HG02938 (cell line): ENCODE measurements at regions not wholly inside any gene's neighbourhood (a gene's known extent, or its start where the extent isn't known, plus 50 kb on each side); places are given as distances from the start of the nearest gene placed in this dataset.
"Not testable (repeated sequence)": the region's sequence is repeated elsewhere in the genome, so short reads cannot be mapped to it uniquely, and the experiment has no call there.

Experiments
- ATAC-seq: cut with Tn5 transposase; IDR thresholded peaks from one replicate; pipeline ENCODE4 v1.9.1; 2021; ENCODE audit warnings: mild to moderate bottlenecking, moderate library complexity; ENCODE audit not compliant: unreplicated experiment

DNA sequence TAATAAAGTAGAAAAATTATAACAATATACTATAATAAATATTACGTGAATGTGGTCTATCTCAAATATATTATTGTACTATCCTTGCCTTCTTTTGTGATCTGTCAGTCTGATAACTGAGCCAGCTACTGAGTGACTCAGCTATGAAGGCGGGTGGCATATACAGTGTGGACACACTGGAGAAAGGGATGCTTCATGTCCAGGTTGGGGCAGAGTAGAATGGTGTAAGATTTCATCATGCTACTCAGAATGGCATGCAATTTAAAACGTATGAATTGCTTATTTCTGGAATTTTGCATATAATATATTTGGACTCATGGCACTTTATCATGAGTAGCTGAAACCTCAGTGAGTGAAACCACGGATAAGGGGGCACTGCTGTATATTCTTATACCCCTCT lies 172.9 kb upstream of the TBC1D5 start:
- ATAC-seq: no peak

DNA sequence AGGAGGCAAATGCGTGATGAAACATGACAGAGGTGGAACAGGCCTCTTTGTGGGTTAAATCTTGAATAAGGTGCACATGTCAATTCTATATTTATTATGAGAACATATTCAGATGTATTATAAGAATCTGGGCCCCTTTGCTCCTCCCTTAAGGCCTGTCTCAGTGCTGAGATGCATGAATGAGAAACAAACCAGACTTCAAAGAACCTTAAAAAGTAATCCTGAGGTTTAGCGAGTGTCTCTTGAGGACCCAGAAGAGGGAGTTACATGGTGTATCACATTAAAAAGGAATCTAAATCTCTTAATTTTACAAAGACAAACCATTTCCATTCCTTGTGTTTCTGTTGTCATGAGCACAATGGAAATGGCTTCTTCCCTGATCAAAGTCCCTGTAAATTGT lies 170.9 kb upstream of the TBC1D5 start:
- ATAC-seq: no peak

DNA sequence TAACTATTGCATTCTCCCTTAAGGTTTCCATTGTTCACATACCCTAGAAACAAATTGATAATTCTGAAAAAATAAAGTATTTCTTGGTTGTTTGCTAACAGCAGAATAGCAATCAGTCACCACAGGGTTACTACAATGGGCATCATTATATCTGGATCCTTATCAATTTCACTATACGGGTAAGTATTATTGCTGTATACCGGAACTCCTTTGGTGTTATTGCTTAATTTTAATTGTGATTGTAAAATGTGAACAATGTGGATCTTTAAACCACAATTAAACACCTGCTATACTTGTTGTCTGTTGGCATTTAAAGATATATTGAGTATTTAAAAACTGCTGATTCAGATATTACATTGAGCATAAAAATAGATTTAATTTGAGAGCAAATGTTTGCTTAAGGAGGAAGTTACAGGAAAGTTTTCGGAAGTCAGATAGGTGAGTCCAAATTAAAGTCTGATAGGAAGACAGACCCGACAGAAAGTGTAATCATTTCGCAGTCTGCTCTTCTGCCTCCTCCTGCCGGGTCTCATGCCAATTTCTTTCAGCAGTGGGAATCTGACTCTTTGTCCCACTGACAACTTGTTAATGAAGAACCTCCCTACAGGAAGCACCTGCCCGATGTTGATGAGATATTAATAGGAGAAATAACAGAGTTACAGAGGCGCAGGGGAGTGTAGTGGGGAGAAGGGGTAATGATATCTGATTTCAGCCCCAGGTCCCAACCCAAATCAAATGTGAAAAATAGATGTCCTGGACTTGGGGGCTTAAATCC lies 169.7 kb upstream of the TBC1D5 start:
- no peak for ATAC-seq

- ATAC-seq: no peak
These were observed 168.5 kb upstream of the TBC1D5 start for GRCh38 chr3:17910922-17911321.

- no peak for ATAC-seq
These were observed 167.3 kb upstream of the TBC1D5 start for GRCh38 chr3:17909714-17910113.

DNA sequence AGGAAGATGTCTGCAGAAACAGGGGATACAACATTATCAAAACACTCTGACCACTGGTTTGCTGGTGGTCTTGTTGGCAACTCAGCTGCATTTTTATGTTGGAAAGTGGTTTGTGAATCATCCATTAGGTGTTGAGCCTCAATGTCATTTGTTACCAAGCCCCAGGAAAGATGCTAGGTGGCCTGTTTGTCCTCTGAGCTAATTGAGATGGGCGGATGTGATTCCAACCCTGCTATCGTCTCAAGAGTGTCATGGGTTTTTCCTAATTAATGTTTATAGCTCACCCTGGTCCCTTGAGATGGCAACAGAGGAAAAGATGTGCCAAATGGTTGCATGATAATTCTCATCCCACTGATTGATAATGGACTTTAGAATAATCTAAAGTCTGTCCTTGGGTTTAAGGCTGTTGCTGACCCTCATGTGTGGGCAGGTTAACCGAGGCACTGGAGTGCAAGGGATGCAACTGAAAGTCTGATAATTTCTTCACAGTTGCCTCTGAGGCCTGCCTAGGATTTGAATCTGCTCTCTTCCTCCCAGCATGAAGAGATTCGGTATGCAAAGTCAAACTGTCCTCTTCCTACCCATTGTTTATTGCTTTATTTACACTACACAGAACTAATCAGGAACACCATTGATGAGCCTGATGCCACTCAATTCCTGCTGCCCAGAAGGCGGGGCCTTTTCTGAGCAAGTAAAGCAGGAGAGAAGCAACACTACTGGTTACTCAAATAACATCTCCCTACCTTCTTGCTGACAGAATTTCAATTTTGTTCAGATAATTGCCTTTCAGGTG lies 166.2 kb upstream of the TBC1D5 start:
- ATAC-seq: no peak

DNA sequence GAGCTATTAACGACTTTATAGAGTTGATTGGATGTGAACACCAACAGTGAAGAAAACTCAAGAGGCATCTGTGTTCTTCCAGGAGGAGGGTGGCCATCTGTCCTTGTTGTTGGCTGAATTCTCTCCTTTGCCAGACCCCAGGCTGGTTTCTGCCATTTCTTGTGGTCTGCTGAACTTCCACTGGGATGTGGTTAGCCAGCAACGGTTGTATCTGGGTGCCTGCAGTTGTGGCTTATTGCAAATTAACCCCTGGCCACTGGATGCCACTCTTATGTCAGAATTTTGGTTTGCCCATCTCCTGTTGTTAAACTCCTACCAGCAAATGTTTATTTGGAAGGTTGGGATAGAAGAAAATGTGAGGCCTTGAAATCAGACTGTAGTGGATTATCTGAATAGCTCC lies 163.6 kb upstream of the TBC1D5 start:
- no peak for ATAC-seq

- ATAC-seq: peak; percentile 94
These were observed 159.5 kb upstream of the TBC1D5 start for GRCh38 chr3:17901893-17902292.

DNA sequence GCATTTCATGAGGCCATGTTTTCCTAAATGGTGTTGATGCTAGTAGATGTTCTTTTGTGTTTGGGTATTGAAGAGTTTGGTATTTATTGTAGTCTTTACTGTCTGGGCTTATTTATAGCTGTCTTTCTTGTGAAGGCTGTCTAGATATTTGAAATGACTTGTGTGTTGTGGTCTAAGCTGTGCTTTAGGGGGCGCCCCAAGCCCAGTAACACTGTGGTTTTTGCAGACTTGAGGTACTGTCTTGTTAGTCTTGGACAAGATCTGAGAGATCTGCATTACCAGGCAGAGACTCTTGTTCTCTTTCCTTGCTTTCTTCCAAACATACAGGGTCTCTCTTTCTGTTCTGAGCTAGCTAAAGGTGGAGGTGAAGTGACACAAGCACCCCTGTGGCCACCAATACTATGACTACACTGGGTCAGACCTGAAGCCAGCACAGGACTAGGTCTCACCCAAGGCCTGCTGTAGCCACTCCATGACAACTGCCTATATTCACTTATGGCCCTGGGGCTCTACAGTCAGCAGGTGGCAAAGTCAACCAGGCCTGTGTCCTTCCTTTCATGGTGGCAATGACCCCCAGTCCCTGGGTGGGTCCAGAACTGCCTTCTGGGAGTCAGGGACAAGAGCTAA lies 152.1 kb upstream of the TBC1D5 start:
- ATAC-seq: peak; percentile 90

- no peak for ATAC-seq
These were observed 148.9 kb upstream of the TBC1D5 start for GRCh38 chr3:17891139-17891856.

DNA sequence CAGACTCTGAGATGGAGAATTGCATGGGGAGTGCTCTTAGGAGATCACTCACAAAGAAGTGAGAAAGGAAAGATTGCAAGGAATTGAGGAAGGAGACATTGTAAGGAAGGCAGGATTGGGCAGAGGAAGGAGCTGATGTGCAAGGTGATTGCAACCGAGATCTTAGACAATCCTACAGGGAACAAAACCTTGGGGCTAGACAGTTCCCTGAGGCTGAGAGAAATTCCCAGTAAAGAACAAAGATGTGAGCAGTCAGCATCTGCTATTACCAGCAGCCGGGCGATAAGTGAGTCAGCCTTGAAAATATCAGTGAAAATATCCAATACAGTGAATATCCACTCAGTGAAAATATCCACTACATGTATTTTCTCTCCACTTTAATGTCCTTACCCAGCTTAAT lies 143.6 kb upstream of the TBC1D5 start:
- ATAC-seq: no peak

- ATAC-seq: no peak
These were observed 140.6 kb upstream of the TBC1D5 start for GRCh38 chr3:17882981-17883380.

DNA sequence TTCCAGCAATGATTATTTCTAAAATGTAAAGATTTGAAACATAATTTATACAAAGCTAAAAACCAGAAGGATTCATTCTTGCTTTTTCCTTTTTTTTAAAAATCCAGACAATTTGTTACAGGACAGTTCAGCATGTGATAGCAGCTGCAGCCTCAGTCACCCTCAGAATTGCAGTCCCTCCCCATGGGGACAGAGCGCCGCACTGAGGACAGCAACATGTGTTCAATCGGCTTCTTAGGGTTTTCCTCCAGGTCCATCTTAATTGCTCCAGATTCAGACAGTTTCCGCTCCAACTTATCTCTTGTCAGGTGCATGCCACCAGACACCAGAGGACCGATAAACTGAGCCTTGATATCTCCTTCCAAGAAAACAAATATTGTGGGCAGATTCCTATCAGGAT lies 134.9 kb upstream of the TBC1D5 start:
- ATAC-seq: no peak

DNA sequence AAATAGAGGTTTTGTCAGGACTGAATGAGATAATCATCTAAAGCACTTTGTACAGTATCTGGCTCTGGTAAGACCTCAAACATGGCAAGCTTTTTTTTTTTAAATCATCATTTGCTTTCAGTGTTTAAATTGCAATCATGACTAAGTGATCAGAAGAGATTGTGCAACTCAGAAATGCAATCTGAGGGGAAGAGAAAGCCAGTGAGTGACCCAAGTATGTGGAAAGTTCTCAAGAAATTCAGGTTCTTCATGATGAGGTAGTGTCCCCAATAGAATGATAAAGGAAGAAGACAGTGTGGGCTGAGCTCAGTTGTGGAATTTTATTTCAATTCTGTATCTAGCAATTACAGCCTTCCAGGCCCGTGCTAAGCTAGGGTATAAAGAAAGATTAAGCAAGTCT lies 132.2 kb upstream of the TBC1D5 start:
- no peak for ATAC-seq

GRCh38 chr3:17872457-17872856 lies 130.0 kb upstream of the TBC1D5 start:
- no peak for ATAC-seq

- ATAC-seq: no peak
These were observed 123.2 kb upstream of the TBC1D5 start for GRCh38 chr3:17865631-17866030.

GRCh38 chr3:17861476-17861875 lies 119.0 kb upstream of the TBC1D5 start:
- no peak for ATAC-seq

DNA sequence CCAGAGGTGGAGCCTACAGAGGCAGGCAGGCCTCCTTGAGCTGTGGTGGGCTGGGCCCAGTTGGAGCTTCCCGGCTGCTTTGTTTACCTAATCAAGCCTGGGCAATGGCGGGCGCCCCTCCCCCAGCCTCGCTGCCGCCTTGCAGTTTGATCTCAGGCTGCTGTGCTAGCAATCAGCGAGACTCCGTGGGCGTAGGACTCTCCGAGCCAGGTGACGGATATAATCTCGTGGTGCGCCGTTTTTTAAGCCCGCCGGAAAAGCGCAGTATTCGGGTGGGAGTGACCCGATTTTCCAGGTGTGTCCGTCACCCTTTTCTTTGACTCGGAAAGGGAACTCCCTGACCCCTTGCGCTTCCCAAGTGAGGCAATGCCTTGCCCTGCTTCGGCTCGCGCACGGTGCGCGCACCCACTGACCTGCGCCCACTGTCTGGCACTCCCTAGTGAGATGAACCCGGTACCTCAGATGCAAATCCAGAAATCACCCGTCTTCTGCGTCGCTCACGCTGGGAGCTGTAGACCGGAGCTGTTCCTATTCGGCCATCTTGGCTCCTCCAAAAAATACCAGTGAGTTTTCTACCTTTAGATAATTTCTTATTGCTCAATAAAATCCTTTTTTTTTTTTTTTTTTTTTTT lies 118.5 kb upstream of the TBC1D5 start:
- ATAC-seq: not testable (repeated sequence)

GRCh38 chr3:17852217-17852616 lies 109.8 kb upstream of the TBC1D5 start:
- peak; percentile 92 for ATAC-seq

- no peak for ATAC-seq
These were observed 108.0 kb upstream of the TBC1D5 start for GRCh38 chr3:17850448-17850847.

GRCh38 chr3:17848102-17848501 lies 105.7 kb upstream of the TBC1D5 start:
- no peak for ATAC-seq
